ENCODE measurements at regions not wholly inside any gene's neighbourhood (a gene's known extent, or its start where the extent isn't known, plus 50 kb on each side); places are given as distances from the start of the nearest gene placed in this dataset.

GRCh38 chr12:105741786-105742566 is 396.8 kb downstream of the NUAK1 start:
- Mint-ChIP-seq H3K4me1 (no peaks in the 10 kb centered on the region), H3K36me3 (ENCODE audit: low read depth) (no peaks in the 10 kb centered on the region), H3K27me3 (no peaks in the 10 kb centered on the region), H3K4me3 (no peak overlapping the region), H3K9me3 (no peaks in the 10 kb centered on the region), H3K27ac (no peak overlapping the region)
- DNase-seq: no peak
- CTCF ChIA-PET: interaction anchor here (0.6 kb wide), 1 partner anchor 18 kb away, joined by 3 read pairs; no protein-coding TSS in a partner anchor
- POLR2A ChIA-PET: no interaction called here

- Mint-ChIP-seq H3K36me3 (ENCODE audit: low read depth) (no peaks in the 10 kb centered on the region), H3K9me3 (no peaks in the 10 kb centered on the region), H3K4me3 (no peak overlapping the region), H3K4me1 (no peaks in the 10 kb centered on the region), H3K27me3 (no peaks in the 10 kb centered on the region), H3K27ac (no peak overlapping the region)
- POLR2A ChIA-PET: no interaction called here
- CTCF ChIA-PET: no interaction called here
- no peak for DNase-seq
Measured at GRCh38 chr12:105742567-105742874, 396.2 kb downstream of the NUAK1 start.

- H3K27me3 Mint-ChIP-seq: no peaks in the 10 kb centered on the region
- no peaks in the 10 kb centered on the region for H3K36me3 Mint-ChIP-seq (ENCODE audit: low read depth)
- no peak for DNase-seq
- CTCF ChIA-PET: no interaction called here
- no peaks in the 10 kb centered on the region for H3K4me1 Mint-ChIP-seq
- H3K4me3 Mint-ChIP-seq: no peak overlapping the region
- H3K27ac Mint-ChIP-seq: no peak overlapping the region
- POLR2A ChIA-PET: no interaction called here
- H3K9me3 Mint-ChIP-seq: no peaks in the 10 kb centered on the region
Measured at GRCh38 chr12:105744371-105745058, 394.2 kb downstream of the NUAK1 start.

GRCh38 chr12:105745811-105746210 is 392.9 kb downstream of the NUAK1 start:
- Mint-ChIP-seq H3K27ac (no peak overlapping the region), H3K27me3 (no peaks in the 10 kb centered on the region), H3K4me3 (no peak overlapping the region), H3K4me1 (no peaks in the 10 kb centered on the region), H3K9me3 (no peaks in the 10 kb centered on the region), H3K36me3 (ENCODE audit: low read depth) (no peaks in the 10 kb centered on the region)
- POLR2A ChIA-PET: no interaction called here
- no peak for DNase-seq
- CTCF ChIA-PET: no interaction called here

- ChIA-PET CTCF (no interaction called here), POLR2A (no interaction called here)
- Mint-ChIP-seq H3K4me3 (no peak overlapping the region), H3K4me1 (no peaks in the 10 kb centered on the region), H3K9me3 (no peaks in the 10 kb centered on the region), H3K27me3 (no peaks in the 10 kb centered on the region), H3K36me3 (ENCODE audit: low read depth) (no peaks in the 10 kb centered on the region), H3K27ac (no peak overlapping the region)
- DNase-seq: no peak
Measured at GRCh38 chr12:105748806-105749600, 389.8 kb downstream of the NUAK1 start.

GRCh38 chr12:105750096-105750495 is 388.7 kb downstream of the NUAK1 start:
- Mint-ChIP-seq H3K27me3 (no peaks in the 10 kb centered on the region), H3K4me1 (no peaks in the 10 kb centered on the region), H3K27ac (no peak overlapping the region), H3K36me3 (ENCODE audit: low read depth) (no peaks in the 10 kb centered on the region), H3K9me3 (no peaks in the 10 kb centered on the region), H3K4me3 (no peak overlapping the region)
- ChIA-PET CTCF (no interaction called here), POLR2A (no interaction called here)
- DNase-seq: no peak

GRCh38 chr12:105754313-105754712 is 384.4 kb downstream of the NUAK1 start:
- no peaks in the 10 kb centered on the region for H3K4me1 Mint-ChIP-seq

GRCh38 chr12:105756961-105757360 is 381.8 kb downstream of the NUAK1 start:
- DNase-seq: no peak
- Mint-ChIP-seq H3K27ac (no peak overlapping the region), H3K9me3 (no peaks in the 10 kb centered on the region), H3K36me3 (ENCODE audit: low read depth) (no peaks in the 10 kb centered on the region), H3K4me3 (no peak overlapping the region), H3K4me1 (no peaks in the 10 kb centered on the region), H3K27me3 (no peaks in the 10 kb centered on the region)
- ChIA-PET POLR2A (no interaction called here), CTCF (no interaction called here)

More at GRCh38 chr12:105754313-105754712, 384.4 kb downstream of the NUAK1 start:
- Mint-ChIP-seq H3K4me3 (no peak overlapping the region), H3K27me3 (no peaks in the 10 kb centered on the region), H3K36me3 (ENCODE audit: low read depth) (no peaks in the 10 kb centered on the region), H3K27ac (no peak overlapping the region), H3K9me3 (no peaks in the 10 kb centered on the region)
- ChIA-PET CTCF (no interaction called here), POLR2A (no interaction called here)
- DNase-seq: no peak

- Mint-ChIP-seq H3K9me3 (no peaks in the 10 kb centered on the region), H3K4me1 (no peaks in the 10 kb centered on the region), H3K4me3 (no peak overlapping the region), H3K27ac (no peak overlapping the region), H3K27me3 (no peaks in the 10 kb centered on the region), H3K36me3 (ENCODE audit: low read depth) (no peaks in the 10 kb centered on the region)
- POLR2A ChIA-PET: no interaction called here
- CTCF ChIA-PET: no interaction called here
- DNase-seq: no peak
Measured at GRCh38 chr12:105759149-105759548, 379.6 kb downstream of the NUAK1 start.

GRCh38 chr12:105761075-105761474 is 377.7 kb downstream of the NUAK1 start:
- H3K4me3 Mint-ChIP-seq: no peak overlapping the region
- H3K27me3 Mint-ChIP-seq: peaks cover 4% of the 10 kb centered on the region
- POLR2A ChIA-PET: no interaction called here
- H3K4me1 Mint-ChIP-seq: no peaks in the 10 kb centered on the region
- CTCF ChIA-PET: no interaction called here
- no peak for DNase-seq
- no peak overlapping the region for H3K27ac Mint-ChIP-seq
- H3K36me3 Mint-ChIP-seq (ENCODE audit: low read depth): no peaks in the 10 kb centered on the region
- no peaks in the 10 kb centered on the region for H3K9me3 Mint-ChIP-seq

GRCh38 chr12:105764216-105764835 is 374.4 kb downstream of the NUAK1 start:
- CTCF ChIA-PET: no interaction called here
- Mint-ChIP-seq H3K27ac (no peak overlapping the region), H3K4me1 (no peaks in the 10 kb centered on the region), H3K4me3 (no peak overlapping the region), H3K36me3 (ENCODE audit: low read depth) (no peaks in the 10 kb centered on the region), H3K9me3 (no peaks in the 10 kb centered on the region), H3K27me3 (peaks cover 9% of the 10 kb centered on the region)
- DNase-seq: no peak
- POLR2A ChIA-PET: no interaction called here

- DNase-seq: no peak
- Mint-ChIP-seq H3K4me1 (no peaks in the 10 kb centered on the region), H3K27ac (no peak overlapping the region), H3K27me3 (peaks cover 9% of the 10 kb centered on the region), H3K36me3 (ENCODE audit: low read depth) (no peaks in the 10 kb centered on the region), H3K9me3 (no peaks in the 10 kb centered on the region), H3K4me3 (no peak overlapping the region)
- ChIA-PET POLR2A (no interaction called here), CTCF (no interaction called here)
Measured at GRCh38 chr12:105765053-105766014, 373.4 kb downstream of the NUAK1 start.
